ENCODE measurements at regions not wholly inside any gene's neighbourhood (a gene's known extent, or its start where the extent isn't known, plus 50 kb on each side); places are given as distances from the start of the nearest gene placed in this dataset.
"Not testable (repeated sequence)": the region's sequence is repeated elsewhere in the genome, so short reads cannot be mapped to it uniquely, and the experiment has no call there.

- no peak for DNase-seq
- intact Hi-C loops (cut with DNase I; ENCODE audit: low total_unique reads) = no loop called here
- H3K9me3 ChIP-seq = peaks cover 0 to 67% (median 41%) of the 10 kb centered on the region in 8 donors
- H3K4me3 ChIP-seq = no peak overlapping the region
- WGBS, 5 donors = 82 to 92% (median 90%) methylated on average over 20 of the region's 20 CpGs
- no peak overlapping the region for H3K27ac ChIP-seq
- TF ChIP-seq POLR2A (IDR thresholded peaks at IDR 0.05) (no peak), POLR2AphosphoS5 (IDR thresholded peaks at IDR 0.05) (no peak)
- no peaks in the 10 kb centered on the region for H3K36me3 ChIP-seq
- H3K27me3 ChIP-seq (replicated peaks in 1 of 7) = no peaks in the 10 kb centered on the region
- no peaks in the 10 kb centered on the region for H3K4me1 ChIP-seq
Measured at GRCh38 chr5:12662545-12663314, 758.5 kb upstream of the CTNND2 start.

GRCh38 chr5:12661617-12662370, 757.5 kb upstream of the CTNND2 start:
- no peaks in the 10 kb centered on the region for H3K36me3 ChIP-seq
- H3K9me3 ChIP-seq = peaks cover 0 to 65% (median 45%) of the 10 kb centered on the region in 8 donors
- no peak overlapping the region for H3K4me3 ChIP-seq
- H3K27ac ChIP-seq = no peak overlapping the region
- WGBS, 5 donors = 90 to 95% (median 92%) methylated on average over 20 to 33 of the region's 33 CpGs
- H3K4me1 ChIP-seq = no peaks in the 10 kb centered on the region
- TF ChIP-seq CTCF (IDR thresholded peaks at IDR 0.05 in 8 of 11, conservative IDR thresholded peaks at IDR 0.05 in 3 of 11) (no peak), POLR2AphosphoS5 (IDR thresholded peaks at IDR 0.05) (no peak), POLR2A (IDR thresholded peaks at IDR 0.05) (no peak)
- no peaks in the 10 kb centered on the region for H3K27me3 ChIP-seq (replicated peaks in 1 of 7)
- intact Hi-C loops (cut with DNase I; ENCODE audit: low total_unique reads) = no loop called here
- DNase-seq = no peak

GRCh38 chr5:12660279-12661107, 756.2 kb upstream of the CTNND2 start:
- H3K4me3 ChIP-seq; intact Hi-C loops (cut with DNase I; ENCODE audit: low total_unique reads); H3K27ac ChIP-seq; H3K4me1 ChIP-seq; DNase-seq; H3K27me3 ChIP-seq (replicated peaks in 1 of 7); H3K36me3 ChIP-seq: not testable (repeated sequence)
- H3K9me3 ChIP-seq = peaks cover 0 to 59% (median 45%) of the 10 kb centered on the region in 8 donors
- WGBS, 5 donors = 86 to 92% (median 91%) methylated on average over 23 to 24 of the region's 24 CpGs

DNA sequence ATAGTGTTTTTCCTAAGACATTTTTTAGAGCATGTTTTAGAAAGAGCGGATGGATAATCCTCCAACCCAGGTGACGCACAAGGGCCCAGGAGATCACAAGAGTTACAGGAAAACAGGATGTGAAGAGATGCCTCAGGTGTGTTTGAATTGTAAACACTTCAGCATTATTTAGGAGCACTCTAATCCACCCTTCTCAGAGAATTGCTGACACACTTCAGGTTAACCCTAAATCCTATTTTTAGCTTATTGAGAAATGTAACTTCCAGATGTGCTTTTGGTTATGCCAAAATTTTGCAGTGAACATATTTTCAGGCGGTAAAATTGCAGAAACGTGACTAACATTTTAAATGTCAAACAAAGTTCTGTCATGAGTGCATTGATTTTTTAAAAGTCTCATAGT, 755.4 kb upstream of the CTNND2 start:
- 87 to 93% (median 91%) methylated on average over 4 of the region's 4 CpGs for WGBS, 5 donors
- intact Hi-C loops (cut with DNase I; ENCODE audit: low total_unique reads) = no loop called here
- Histone ChIP-seq H3K36me3 (no peaks in the 10 kb centered on the region), H3K4me1 (no peaks in the 10 kb centered on the region), H3K4me3 (no peak overlapping the region), H3K27me3 (replicated peaks in 1 of 7) (no peaks in the 10 kb centered on the region), H3K9me3 (peaks cover 0 to 59% (median 45%) of the 10 kb centered on the region in 8 donors), H3K27ac (no peak overlapping the region)
- TF ChIP-seq CTCF (IDR thresholded peaks at IDR 0.05 in 8 of 11, conservative IDR thresholded peaks at IDR 0.05 in 3 of 11) (no peak), POLR2A (IDR thresholded peaks at IDR 0.05) (no peak), POLR2AphosphoS5 (IDR thresholded peaks at IDR 0.05) (no peak)
- DNase-seq = no peak
